HEK293T (cell line): ENCODE measurements at regions not wholly inside any gene's neighbourhood (a gene's known extent, or its start where the extent isn't known, plus 50 kb on each side); places are given as distances from the start of the nearest gene placed in this dataset.

Experiments used
- CTCF ChIA-PET: fragments of 350-600 bp; formaldehyde crosslinking; extraction: SDS; loops from one replicate; lab custom pipeline; 2021; ENCODE audit warnings: antibody characterized with exemption, inconsistent platforms; lab: Yijun Ruan, JAX
- POLR2A ChIA-PET: fragments of 350-600 bp; formaldehyde crosslinking; extraction: SDS; loops from one replicate; lab custom pipeline; 2020; ENCODE audit warnings: antibody characterized with exemption, inconsistent platforms; lab: Yijun Ruan, JAX
- DNase-seq: peaks from one replicate; pipeline ENCODE4 v3.0.0; 2012; ENCODE audit warnings: mixed read lengths; ENCODE audit errors: extremely low spot score
- ARNT ChIP-seq: fragments of 450-650 bp; IDR thresholded peaks from 2 replicates; pipeline ENCODE4 v1.6.1; 2017; ENCODE audit warnings: mild to moderate bottlenecking
- BHLHE40 ChIP-seq: fragments of 450-650 bp; IDR thresholded peaks from 2 replicates; pipeline ENCODE4 v1.6.1; 2016; ENCODE audit warnings: mild to moderate bottlenecking, moderate library complexity, borderline replicate concordance
- CTBP1 ChIP-seq: fragments of 450-650 bp; IDR thresholded peaks from 2 replicates; pipeline ENCODE4 v1.6.1; 2016; ENCODE audit warnings: borderline replicate concordance
- ELF4 ChIP-seq: fragments of 450-650 bp; IDR thresholded peaks from 2 replicates; pipeline ENCODE4 v1.6.1; 2017; ENCODE audit warnings: antibody characterized with exemption
- FOXA1 ChIP-seq: fragments of 450-650 bp; IDR thresholded peaks from 2 replicates; pipeline ENCODE4 v1.6.1; 2016; ENCODE audit warnings: mild to moderate bottlenecking
- FOXK2 ChIP-seq: fragments of 450-650 bp; IDR thresholded peaks from 2 replicates; pipeline ENCODE4 v1.6.1; 2016; ENCODE audit warnings: mild to moderate bottlenecking
- FOXM1 ChIP-seq: fragments of 450-650 bp; IDR thresholded peaks from 2 replicates; pipeline ENCODE4 v1.6.1; 2017; ENCODE audit warnings: mild to moderate bottlenecking, borderline replicate concordance
- HDGF ChIP-seq: fragments of 450-650 bp; IDR thresholded peaks from 2 replicates; pipeline ENCODE4 v1.6.1; 2017; ENCODE audit warnings: antibody characterized with exemption, borderline replicate concordance
- L3MBTL2 ChIP-seq: fragments of 450-650 bp; conservative IDR thresholded peaks from 2 replicates; pipeline ENCODE4 v1.6.1; 2016; ENCODE audit warnings: mild to moderate bottlenecking
- LEF1 ChIP-seq: fragments of 450-650 bp; IDR thresholded peaks from 2 replicates; pipeline ENCODE4 v1.6.1; 2017; ENCODE audit warnings: mild to moderate bottlenecking, borderline replicate concordance
- NFRKB ChIP-seq: fragments of 450-650 bp; IDR thresholded peaks from 2 replicates; pipeline ENCODE4 v1.6.1; 2016; ENCODE audit warnings: mild to moderate bottlenecking, moderate library complexity
- PKNOX1 ChIP-seq: fragments of 450-650 bp; IDR thresholded peaks from 2 replicates; pipeline ENCODE4 v1.6.1; 2016
- SP1 ChIP-seq: fragments of 450-650 bp; IDR thresholded peaks from 2 replicates; pipeline ENCODE4 v1.6.1; 2017
- SUZ12 ChIP-seq: fragments of 450-650 bp; IDR thresholded peaks from 2 replicates; pipeline ENCODE4 v1.6.1; 2016; ENCODE audit warnings: mild to moderate bottlenecking
- TARDBP ChIP-seq: fragments of 450-650 bp; IDR thresholded peaks from 2 replicates; pipeline ENCODE4 v1.6.1; 2016
- ZNF384 ChIP-seq: fragments of 450-650 bp; IDR thresholded peaks from 2 replicates; pipeline ENCODE4 v1.6.1; 2016

GRCh38 chr10:44858988-44859387 is 52.1 kb upstream of the TMEM72 start:
- DNase-seq, result no peak
- ChIA-PET CTCF (interaction anchor here (0.6 to 1.7 kb wide), 3 partner anchors 20 to 231 kb away, joined by 3 to 5 read pairs (median 4); no protein-coding TSS in a partner anchor), POLR2A (interaction anchor here (0.9 kb wide), 1 partner anchor 106 kb away, joined by 3 read pairs; no protein-coding TSS in a partner anchor)
- TF ChIP-seq SP1 (no peak), FOXM1 (no peak), FOXA1 (no peak), ZNF384 (no peak), LEF1 (no peak), TARDBP (no peak)

GRCh38 chr10:44859546-44860285 is 51.4 kb upstream of the TMEM72 start:
- no peak for DNase-seq
- CTCF ChIA-PET, result no interaction called here
- POLR2A ChIA-PET, result interaction anchor here (0.6 kb wide), 1 partner anchor 8 kb away, joined by 4 read pairs; no protein-coding TSS in a partner anchor
- TF ChIP-seq L3MBTL2, result no peak
- no peak for TF ChIP-seq ELF4
- TF ChIP-seq BHLHE40, result no peak
- TF ChIP-seq FOXA1, result no peak
- no peak for TF ChIP-seq FOXM1
- no peak for TF ChIP-seq CTBP1
- no peak for TF ChIP-seq ARNT
- TF ChIP-seq FOXK2, result no peak
- TF ChIP-seq ZNF384, result no peak
- TF ChIP-seq SUZ12, result no peak
- TF ChIP-seq SP1, result no peak
- no peak for TF ChIP-seq LEF1
- no peak for TF ChIP-seq PKNOX1
- no peak for TF ChIP-seq HDGF

- no peak for DNase-seq
- TF ChIP-seq ARNT (no peak), L3MBTL2 (no peak), FOXA1 (no peak), FOXM1 (no peak), ZNF384 (no peak), FOXK2 (no peak), HDGF (no peak), SP1 (no peak), BHLHE40 (no peak), TARDBP (no peak), CTBP1 (no peak), NFRKB (no peak), ELF4 (no peak), PKNOX1 (no peak), LEF1 (no peak), SUZ12 (no peak)
- ChIA-PET POLR2A (no interaction called here), CTCF (interaction anchor here (0.6 to 1.5 kb wide), 2 partner anchors 64 to 560 kb away, joined by 3 read pairs; no protein-coding TSS in a partner anchor)
These were observed 50.1 kb upstream of the TMEM72 start for GRCh38 chr10:44860811-44861736.
